Loucy (cell line): ENCODE measurements at regions not wholly inside any gene's neighbourhood (a gene's known extent, or its start where the extent isn't known, plus 50 kb on each side); places are given as distances from the start of the nearest gene placed in this dataset.

ENCODE experiments used
- H2AFZ ChIP-seq: fragments of 200-600 bp; sonication (generic); 2 replicates; pipeline ENCODE4 v1.6.0; 2016; ENCODE audit warnings: antibody characterized with exemption, mild to moderate bottlenecking, low read length, moderate library complexity
- H3F3A ChIP-seq: fragments of 200-600 bp; 2 replicates; pipeline ENCODE4 v1.6.0; 2016; ENCODE audit warnings: antibody characterized with exemption, low read depth, mild to moderate bottlenecking
- H3K27me3 ChIP-seq: fragments of 200-600 bp; sonication (generic); 2 replicates; pipeline ENCODE4 v1.6.1; 2014; ENCODE audit warnings: low read length, mild to moderate bottlenecking; ENCODE audit not compliant: insufficient read depth, poor library complexity, severe bottlenecking
- H3K36me3 ChIP-seq: fragments of 200-600 bp; sonication (generic); 2 replicates; pipeline ENCODE4 v1.6.1; 2016; ENCODE audit warnings: low read length; ENCODE audit not compliant: insufficient read depth
- H3K4me1 ChIP-seq: fragments of 200-600 bp; sonication (generic); 2 replicates; pipeline ENCODE4 v1.5.1; 2014; ENCODE audit warnings: low read length, mild to moderate bottlenecking; ENCODE audit not compliant: insufficient read depth, poor library complexity, severe bottlenecking
- H3K4me2 ChIP-seq: fragments of 200-600 bp; sonication (generic); 2 replicates; pipeline ENCODE4 v1.6.0; 2014; ENCODE audit warnings: antibody characterized with exemption, low read length, low read depth, mild to moderate bottlenecking; ENCODE audit not compliant: poor library complexity, severe bottlenecking
- H3K4me3 ChIP-seq: fragments of 200-600 bp; sonication (generic); 2 replicates; pipeline ENCODE4 v1.5.1; 2014; ENCODE audit warnings: low read length, mild to moderate bottlenecking, mixed read lengths; ENCODE audit not compliant: poor library complexity, severe bottlenecking
- H3K79me2 ChIP-seq: fragments of 200-600 bp; sonication (generic); 2 replicates; pipeline ENCODE4 v1.6.1; 2014; ENCODE audit warnings: low read length; ENCODE audit not compliant: insufficient read depth
- H3K9ac ChIP-seq: fragments of 200-600 bp; sonication (generic); 2 replicates; pipeline ENCODE4 v1.6.0; 2014; ENCODE audit warnings: mild to moderate bottlenecking, low read depth, low read length, moderate library complexity; ENCODE audit not compliant: poor library complexity, severe bottlenecking
- H3K9me2 ChIP-seq: fragments of 200-600 bp; sonication (generic); replicated peaks from 2 replicates; pipeline ENCODE4 v1.6.1; 2016; ENCODE audit warnings: low read depth, low read length, mixed read lengths
- H3K9me3 ChIP-seq: fragments of 200-600 bp; sonication (generic); 2 replicates; pipeline ENCODE4 v1.6.1; 2014; ENCODE audit warnings: mild to moderate bottlenecking, antibody characterized with exemption, low read length, low read depth; ENCODE audit not compliant: insufficient read depth
- H4K20me1 ChIP-seq: fragments of 200-600 bp; sonication (generic); 2 replicates; pipeline ENCODE4 v1.6.0; 2014; ENCODE audit warnings: antibody characterized with exemption, low read length, mild to moderate bottlenecking; ENCODE audit not compliant: insufficient read depth, poor library complexity, severe bottlenecking
- CTCF ChIP-seq: fragments of 200-600 bp; sonication (generic); conservative IDR thresholded peaks from 2 replicates; pipeline ENCODE4 v1.5.1; 2014; ENCODE audit warnings: mild to moderate bottlenecking, antibody characterized with exemption, low read length
- EZH2phosphoT487 ChIP-seq: fragments of 200-600 bp; IDR thresholded peaks from 2 replicates; pipeline ENCODE4 v1.6.1; 2018; ENCODE audit warnings: antibody characterized with exemption, mild to moderate bottlenecking, moderate library complexity, borderline replicate concordance

- Histone ChIP-seq H3K36me3 (no peaks in the 10 kb centered on the region), H3K27me3 (no peaks in the 10 kb centered on the region), H3K79me2 (no peaks in the 10 kb centered on the region), H3K4me3 (no peak overlapping the region), H3K9me3 (no peaks in the 10 kb centered on the region), H3F3A (no peaks in the 10 kb centered on the region), H3K9me2 (no peaks in the 10 kb centered on the region), H3K4me1 (no peaks in the 10 kb centered on the region), H4K20me1 (no peaks in the 10 kb centered on the region), H2AFZ (no peak overlapping the region), H3K4me2 (no peak overlapping the region), H3K9ac (no peak overlapping the region)
- TF ChIP-seq CTCF, result no peak
- TF ChIP-seq EZH2phosphoT487, result no peak
These were observed 283.4 kb downstream of the GRIN2B start for GRCh38 chr12:13697973-13698372.

GRCh38 chr12:13695781-13696180 lies 285.6 kb downstream of the GRIN2B start:
- Histone ChIP-seq H2AFZ (no peak overlapping the region), H3K79me2 (no peaks in the 10 kb centered on the region), H3K9ac (no peak overlapping the region), H3F3A (no peaks in the 10 kb centered on the region), H3K4me2 (no peak overlapping the region), H3K36me3 (no peaks in the 10 kb centered on the region), H3K9me3 (no peaks in the 10 kb centered on the region), H3K4me3 (no peak overlapping the region), H4K20me1 (no peaks in the 10 kb centered on the region), H3K9me2 (no peaks in the 10 kb centered on the region), H3K4me1 (no peaks in the 10 kb centered on the region), H3K27me3 (no peaks in the 10 kb centered on the region)
- TF ChIP-seq CTCF (no peak), EZH2phosphoT487 (no peak)

GRCh38 chr12:13692332-13692731 lies 289.1 kb downstream of the GRIN2B start:
- Histone ChIP-seq H3K9me2 (no peaks in the 10 kb centered on the region), H3F3A (no peaks in the 10 kb centered on the region), H3K4me2 (no peak overlapping the region), H4K20me1 (no peaks in the 10 kb centered on the region), H3K4me1 (no peaks in the 10 kb centered on the region), H3K27me3 (no peaks in the 10 kb centered on the region), H3K9me3 (no peaks in the 10 kb centered on the region), H3K36me3 (no peaks in the 10 kb centered on the region), H2AFZ (no peak overlapping the region), H3K9ac (no peak overlapping the region), H3K4me3 (no peak overlapping the region), H3K79me2 (no peaks in the 10 kb centered on the region)
- no peak for TF ChIP-seq EZH2phosphoT487
- TF ChIP-seq CTCF, result no peak
